ENCODE measurements at regions not wholly inside any gene's neighbourhood (a gene's known extent, or its start where the extent isn't known, plus 50 kb on each side); places are given as distances from the start of the nearest gene placed in this dataset.

GRCh38 chr13:104204177-104204576 lies 1138.0 kb upstream of the SLC10A2 start:
- TF ChIP-seq EZH2 (IDR thresholded peaks at IDR 0.05; ENCODE audit: insufficient read depth, poor library complexity, severe bottlenecking) (no peak), EZH2phosphoT487 (IDR thresholded peaks at IDR 0.05; ENCODE audit: insufficient read depth, low read depth) (no peak)
